Activated effector memory CD4-positive, alpha-beta T cell treated with Interleukin-2 at 50 U/mL for 16 hours (primary cell): ENCODE measurements at regions not wholly inside any gene's neighbourhood (a gene's known extent, or its start where the extent isn't known, plus 50 kb on each side); places are given as distances from the start of the nearest gene placed in this dataset.
"Not testable (repeated sequence)": the region's sequence is repeated elsewhere in the genome, so short reads cannot be mapped to it uniquely, and the experiment has no call there.

ENCODE experiments used
- DNase-seq: peaks from one replicate; pipeline ENCODE4 v3.0.0-alpha.2; 2020

DNA sequence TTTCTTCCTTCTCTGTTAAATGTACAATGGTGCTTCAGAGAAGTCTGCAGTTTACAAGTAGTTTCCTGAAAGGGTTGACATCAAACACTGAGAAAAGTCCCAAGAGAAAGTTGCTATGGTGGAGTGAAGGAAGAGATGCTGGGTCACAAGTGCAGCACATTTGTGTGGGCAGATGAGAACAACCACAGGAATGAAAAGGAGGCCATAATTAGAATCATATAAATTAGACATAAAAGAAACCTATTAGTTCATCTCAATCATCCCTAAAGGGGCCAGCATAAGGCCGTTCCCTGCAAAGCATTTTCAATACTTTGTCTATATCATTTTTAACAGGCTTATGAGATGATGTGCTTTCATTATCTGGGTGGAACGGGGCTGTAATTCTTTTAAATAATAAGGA lies 359.2 kb downstream of the IRS2 start:
- DNase-seq, result no peak

DNA sequence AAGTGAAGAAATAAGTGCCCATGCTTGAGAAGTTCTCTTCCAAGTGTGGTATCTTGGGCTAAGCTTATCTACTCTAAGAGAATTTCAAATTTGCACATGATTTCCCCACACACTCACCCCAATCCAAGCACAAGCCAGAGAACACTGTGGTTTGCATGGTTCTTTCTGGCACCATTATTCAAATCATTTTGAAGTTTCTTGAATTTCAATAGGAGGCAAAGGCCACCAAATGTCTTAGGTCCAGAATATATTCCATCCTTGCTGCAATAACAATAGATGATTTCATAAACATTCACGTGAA lies 359.7 kb downstream of the IRS2 start:
- DNase-seq, result no peak

DNA sequence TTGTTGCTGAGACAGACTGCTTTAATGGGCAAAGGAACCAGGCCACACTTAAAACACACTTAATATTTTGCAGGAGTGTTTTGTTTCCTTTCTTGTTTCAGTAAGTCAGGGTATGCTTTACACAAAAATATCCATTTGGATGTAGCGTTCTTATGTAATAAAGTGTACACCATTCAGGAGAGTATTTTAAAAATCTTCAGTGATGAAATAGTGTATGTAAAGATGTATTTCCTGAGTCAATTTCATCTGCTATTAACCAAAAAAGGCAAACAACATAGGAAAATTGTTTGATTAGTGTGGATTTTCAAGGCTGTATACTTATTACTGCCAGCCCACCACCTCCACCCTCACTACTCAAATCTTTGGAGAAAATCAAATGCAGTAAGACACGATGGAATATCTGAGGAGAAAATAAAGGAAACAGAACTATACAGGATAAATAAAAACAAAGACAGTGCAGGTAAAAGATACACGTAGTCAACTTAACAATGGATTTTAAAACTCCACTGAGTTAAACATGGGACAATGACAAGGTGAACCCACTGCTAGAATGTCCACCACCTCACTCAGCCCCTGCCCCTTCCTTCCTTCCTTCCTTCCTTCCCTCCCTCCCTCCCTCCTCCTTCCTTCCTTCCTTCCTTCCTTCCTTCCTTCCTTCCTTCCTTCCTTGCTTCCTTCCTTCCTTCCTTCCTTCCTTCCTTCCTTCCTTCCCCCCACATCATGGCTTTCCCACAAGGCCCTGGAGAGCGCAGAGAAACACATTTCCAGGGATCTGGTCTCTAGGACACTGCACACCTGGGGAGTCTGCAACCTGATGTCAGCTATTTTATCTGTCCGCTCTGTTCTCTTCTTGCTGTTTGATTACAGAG lies 360.3 kb downstream of the IRS2 start:
- DNase-seq, result no peak

DNA sequence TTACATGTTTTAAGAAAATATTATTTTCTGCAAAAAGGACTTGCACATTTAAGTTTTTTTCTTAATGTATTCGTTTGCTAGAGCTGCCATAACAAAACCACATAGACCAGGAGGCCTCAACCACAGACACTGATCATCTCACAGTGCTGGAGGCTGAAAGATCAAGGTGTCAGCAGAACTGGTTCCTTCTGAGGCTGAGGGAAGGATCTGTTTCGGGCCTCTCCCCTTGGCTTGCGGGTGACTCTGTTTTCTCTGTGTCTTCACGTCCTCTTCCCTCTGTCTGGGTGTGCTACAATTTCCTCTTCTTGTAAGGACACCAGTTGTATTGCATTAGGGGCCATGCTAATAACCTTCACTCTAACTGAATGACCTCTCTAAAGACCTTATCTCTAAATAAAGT lies 364.2 kb downstream of the IRS2 start:
- no peak for DNase-seq

DNA sequence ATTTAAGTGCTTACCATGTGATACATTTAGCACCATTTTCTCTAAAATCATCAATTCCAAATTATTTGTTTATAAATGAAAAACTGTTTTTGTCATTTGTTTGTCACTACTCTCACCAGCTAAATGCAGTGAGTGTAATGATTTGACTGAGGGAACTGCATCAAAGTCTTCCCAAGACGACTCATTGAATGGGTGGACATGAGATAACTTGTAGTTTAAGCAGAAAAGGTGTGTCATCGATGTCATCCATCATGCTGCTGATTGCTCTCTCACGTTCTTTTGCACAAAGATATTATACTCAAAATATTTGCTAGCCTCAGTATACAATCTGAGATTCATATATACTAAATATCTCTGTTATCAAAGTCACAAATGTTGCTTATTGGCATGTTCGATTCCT lies 366.5 kb downstream of the IRS2 start:
- no peak for DNase-seq

DNA sequence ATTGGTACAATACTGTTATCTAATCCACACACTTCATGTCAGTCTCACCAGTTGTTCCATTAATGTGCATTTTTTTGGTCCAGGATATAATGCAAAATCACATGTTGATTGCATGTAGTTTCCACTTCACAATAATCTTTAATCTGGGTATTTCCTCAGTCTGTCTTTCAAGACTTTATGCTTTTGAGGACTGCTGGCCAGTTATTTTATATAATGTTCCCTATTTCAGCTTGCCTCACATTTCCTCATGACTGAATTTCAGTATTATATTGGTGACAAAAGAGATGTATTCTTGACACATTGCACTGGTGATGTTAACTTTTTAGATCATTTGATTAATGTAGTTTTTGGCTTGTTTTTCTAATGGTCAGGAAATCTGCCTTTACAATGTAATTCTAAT lies 368.3 kb downstream of the IRS2 start:
- DNase-seq, result no peak

DNA sequence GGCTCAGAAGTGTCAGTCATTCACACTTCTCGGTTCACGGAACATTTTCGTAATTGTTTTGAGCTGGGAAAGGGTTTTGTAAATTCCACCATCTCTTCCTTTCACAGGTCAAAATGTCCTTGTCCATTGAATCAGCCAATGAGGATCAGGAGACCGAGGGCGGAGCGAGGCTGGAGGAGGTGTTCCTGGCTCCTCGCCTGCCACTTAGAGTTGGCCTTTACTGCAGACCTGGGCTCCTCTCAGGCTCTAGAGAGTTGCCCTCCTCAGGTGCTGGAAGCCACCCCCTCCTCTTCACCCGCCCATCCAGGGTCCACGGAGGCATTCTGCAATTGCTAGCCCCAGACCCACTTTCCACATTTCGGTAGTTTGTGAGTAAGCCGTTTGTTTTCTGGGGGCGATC lies 370.4 kb downstream of the IRS2 start:
- DNase-seq, result no peak

DNA sequence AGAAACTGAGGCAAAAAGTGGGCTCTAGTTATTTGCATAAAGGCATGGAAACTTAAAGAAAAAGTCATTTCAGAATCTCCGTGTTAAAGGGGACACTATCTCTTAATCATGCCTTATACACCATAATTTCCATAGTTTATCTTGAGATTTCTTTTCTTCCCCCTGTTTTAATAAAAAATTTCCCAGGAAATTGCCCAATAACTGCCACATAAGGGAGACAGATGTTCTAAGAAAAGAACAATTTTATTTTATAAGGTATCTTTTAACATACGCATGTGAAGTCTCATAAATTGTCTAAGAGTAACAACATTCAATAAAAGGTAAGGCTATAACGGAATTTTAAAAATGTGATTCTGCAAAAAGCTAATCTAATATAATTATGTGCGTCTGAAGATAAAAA lies 371.3 kb downstream of the IRS2 start:
- no peak for DNase-seq

DNA sequence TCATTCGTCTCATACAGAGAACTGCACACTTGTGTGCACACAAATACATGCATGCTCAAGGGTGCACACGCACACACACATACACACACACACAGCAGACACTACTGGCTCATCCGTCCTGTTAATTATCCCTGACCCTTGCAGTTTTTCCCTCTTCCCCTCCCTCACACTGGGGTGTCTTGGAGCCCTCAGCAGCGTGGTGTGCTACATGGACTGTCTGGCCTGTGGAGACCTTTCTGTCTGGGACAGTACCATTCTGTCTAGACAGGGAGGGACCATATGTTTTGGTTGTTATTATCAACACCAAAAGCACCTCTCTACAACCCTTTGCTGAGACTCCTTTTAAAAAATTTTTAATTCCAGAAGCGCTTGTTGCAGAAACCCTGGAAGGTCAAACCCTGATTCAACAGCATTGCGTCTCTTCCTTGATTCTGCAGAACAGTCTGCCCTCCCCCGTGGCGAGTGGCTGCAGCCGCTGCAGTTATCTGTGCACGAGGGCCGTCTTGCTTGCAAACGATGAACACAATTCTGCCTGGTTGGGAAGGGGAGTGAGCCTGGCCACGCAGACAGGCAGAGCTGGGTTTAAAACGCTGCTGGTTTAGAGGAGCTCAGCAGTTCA lies 374.0 kb downstream of the IRS2 start:
- no peak for DNase-seq

DNA sequence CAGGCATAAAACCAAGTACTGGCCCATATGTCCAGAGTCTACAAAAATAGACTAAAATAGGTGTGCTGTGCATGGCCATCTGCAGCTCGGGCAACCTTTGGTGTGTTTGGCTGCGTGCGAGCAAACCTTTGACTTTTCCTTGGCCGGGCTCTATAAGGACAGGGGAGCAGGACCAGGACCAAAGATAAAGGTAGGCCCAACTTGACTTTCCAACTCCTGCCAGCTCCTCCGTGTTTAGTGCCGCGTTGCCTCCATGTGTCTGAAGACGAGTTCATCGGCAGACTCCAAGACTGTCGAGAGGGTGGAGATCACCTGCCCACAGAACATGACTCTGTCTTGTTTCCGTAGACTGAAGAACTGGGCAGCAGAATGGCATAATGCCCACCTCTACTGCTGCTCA lies 375.5 kb downstream of the IRS2 start:
- no peak for DNase-seq

DNA sequence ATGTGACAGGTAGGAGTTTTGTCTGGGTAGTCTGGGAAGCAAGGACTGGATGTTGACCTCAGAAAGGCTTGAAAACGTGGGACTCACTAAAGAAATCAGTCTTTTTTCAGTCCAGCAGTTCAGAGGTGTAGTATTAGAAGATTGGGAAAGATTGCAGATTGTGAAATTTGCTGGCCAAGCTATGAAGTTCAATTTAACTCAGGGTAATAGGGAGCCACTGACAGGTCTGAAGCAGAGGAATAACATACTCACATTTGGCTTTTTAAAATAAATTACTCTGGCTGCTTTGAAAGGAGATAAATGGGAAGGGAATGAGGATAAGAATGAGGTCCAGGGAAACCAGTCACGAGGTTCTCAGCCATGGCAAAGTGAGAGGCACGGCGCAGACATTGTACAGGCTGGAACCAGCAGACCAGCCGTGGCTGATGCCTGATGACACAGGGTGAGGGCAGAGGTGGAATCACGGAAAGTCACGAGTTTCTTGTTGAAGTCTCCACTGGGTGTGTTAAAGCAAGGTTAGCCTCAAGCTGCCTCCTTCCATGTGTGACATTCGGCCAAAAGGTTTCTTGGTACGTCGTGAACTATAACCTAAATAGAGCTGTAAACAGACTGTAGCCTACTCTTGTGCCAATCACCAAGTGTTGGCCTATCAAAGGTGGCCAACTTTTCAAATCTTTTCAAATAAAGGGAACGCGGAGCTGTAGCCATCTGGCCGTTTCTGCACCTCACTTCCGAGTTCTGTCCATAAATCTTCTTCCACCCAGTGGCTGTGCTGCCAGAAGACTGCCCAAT lies 377.6 kb downstream of the IRS2 start:
- no peak for DNase-seq

DNA sequence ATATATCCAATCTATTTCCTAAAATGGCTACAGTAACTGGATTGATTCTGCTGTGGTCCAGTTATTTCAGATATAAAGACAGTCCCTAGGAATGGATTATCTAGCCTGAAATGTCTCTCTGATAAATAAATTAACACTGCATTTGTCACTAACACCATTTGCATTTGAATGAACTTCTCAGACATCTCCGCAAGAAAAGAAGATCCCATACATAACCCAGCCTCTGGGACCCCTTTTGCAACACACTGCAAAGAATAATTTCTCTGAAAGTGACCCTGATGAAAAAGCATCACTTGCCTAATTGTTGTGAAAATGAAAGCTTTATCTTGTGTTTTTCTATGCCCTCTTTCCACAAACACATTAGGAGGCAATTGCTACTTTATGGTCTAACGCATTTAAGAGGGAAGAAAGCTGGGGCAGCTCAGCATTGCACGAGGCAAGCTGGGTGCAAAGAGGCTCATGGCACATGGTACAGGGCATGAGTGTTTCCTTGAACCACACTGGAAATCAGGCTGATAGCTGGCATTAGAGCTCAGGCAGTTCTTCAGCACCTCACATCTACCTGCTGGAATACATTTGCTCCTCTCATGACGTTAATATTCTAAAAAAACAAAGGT lies 379.9 kb downstream of the IRS2 start:
- DNase-seq, result no peak

DNA sequence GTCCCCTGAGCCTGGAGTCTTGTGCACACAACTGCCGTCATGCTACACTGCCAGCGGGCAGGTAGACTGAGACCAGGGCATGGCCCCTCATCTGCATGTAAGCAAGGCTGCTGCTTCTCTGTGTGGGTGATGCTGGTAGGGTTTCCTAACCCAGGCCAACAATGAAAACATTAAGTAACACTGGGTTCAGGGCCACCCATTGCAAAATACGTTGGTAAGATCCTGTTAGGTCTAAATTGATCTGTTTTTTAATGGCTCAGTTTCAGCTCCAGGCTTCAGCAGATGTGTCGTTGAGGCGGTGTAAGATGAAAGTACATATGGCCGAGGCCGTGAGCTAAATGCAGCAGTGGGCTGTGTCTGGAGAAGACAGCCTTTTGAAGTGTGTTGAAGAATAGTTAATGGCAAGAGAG lies 383.4 kb downstream of the IRS2 start:
- no peak for DNase-seq

DNA sequence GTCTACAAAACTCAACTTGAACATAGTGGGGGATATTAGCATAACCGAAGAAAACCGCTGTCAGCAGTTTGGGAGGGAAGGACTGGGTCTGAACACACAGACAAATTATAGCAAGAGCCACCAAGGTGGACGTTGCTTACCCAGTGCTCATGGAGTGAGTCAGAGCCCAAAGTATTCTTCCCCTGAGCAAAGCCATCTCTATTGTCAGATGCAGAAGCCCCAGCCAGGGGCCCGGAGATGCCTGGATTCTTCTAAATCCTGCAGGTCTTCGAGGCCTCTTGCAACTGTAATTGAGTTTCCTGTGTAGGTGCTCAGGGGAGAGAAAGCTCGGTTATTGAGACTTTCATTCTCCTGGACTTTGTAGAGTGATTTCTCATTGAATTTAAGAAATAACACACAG lies 384.5 kb downstream of the IRS2 start:
- no peak for DNase-seq

DNA sequence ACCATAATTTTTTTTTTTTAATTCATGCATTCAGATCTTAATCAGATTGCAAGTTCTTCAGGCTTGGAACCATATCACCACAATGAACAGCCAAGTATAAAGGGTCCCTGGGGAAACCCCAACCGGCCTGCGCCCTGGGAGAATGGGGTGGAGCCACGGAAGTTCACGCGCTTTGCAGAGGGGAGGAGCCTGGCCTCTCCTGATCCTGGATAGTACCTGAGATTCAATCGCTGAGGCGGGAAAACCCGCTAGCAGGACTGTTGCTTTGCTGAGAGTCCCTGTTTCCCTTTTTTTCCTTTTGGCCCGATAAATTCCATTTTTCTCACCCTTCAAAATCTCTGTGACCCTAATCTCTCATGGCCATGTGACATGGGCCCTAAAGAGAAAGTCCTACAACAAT lies 385.1 kb downstream of the IRS2 start:
- no peak for DNase-seq

DNA sequence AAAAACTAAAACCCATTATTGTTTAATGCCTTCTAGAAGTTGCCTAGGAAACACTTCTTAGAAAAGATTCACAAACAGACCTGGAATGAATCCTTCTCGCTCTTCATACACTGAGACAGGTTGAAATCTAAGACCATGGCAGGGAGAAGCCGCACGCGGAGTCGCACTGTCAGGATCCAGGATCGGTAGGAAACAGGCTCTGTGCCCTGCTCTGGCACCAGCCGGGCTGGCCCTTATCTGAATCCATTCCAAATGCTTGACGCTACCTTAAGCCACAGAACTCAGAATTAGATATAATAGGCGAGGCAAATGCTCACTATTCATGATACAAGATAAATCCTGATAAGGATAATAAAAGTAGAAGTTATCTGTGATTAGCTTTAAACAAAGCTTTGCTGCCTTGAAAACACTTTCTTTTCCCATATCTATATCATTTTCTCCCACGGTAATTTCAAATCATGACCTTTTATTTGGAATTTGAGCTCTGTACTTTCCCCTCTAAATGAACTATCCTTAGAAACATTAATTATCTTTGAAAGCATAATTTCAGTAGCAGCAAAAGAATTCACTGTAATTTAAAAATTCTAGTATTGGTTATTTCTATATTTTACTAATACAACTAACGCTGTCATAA lies 385.6 kb downstream of the IRS2 start:
- no peak for DNase-seq

DNA sequence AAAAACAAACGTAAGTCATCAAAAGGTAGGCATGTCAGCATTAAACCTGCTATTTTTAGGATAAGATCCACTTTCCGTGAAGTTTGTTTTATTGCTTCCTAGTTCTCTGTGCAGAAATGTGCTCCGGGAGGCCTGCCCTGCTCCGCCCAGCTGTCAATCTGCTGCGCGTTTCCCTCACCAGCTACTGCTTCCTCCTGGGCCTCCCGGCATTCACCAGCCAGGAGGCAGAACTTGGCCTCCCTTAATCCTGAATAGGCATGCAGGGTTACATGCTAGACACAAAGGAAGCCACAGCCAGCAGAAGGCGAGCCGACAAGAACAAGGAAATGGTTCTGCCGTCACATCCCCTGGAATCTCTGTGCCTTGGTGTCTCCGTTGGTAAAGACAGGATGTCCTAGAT lies 386.2 kb downstream of the IRS2 start:
- no peak for DNase-seq

DNA sequence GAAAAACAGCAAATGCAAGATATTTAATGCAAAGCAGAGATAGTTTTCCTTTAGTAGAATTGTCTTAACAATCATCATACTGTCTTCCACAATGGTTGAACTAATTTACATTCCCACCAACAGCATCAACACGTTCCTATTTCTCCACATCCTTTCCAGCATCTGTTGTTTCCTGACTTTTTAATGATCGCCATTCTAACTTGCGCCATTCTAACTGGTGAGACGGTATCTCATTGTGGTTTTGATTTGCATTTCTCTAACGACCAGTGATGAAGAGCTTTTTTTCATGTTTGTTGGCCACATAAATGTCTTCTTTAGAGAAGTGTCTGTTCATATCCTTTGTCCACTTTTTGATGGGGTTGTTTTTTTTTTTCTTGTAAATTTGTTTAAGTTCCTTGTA lies 388.3 kb downstream of the IRS2 start:
- DNase-seq, result not testable (repeated sequence)

DNA sequence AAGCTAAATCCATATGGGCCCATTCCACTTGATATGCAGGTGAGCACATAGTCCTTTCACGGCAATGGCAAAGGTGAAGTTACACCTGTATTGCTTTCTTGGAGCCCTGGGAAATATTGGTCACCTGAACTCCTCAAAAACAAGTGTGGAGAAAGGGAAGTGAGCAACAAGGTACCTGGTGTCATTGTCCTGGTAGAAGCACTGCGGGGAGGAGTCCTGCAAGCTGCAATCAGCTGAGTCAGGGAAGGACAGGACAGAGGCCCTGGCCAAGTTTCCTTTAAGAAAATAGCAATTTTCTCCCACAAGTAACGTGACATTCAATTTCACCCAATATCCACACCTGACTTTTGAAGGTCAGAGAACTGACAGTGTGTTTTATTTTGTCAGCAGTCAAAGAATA lies 389.1 kb downstream of the IRS2 start:
- DNase-seq, result no peak

DNA sequence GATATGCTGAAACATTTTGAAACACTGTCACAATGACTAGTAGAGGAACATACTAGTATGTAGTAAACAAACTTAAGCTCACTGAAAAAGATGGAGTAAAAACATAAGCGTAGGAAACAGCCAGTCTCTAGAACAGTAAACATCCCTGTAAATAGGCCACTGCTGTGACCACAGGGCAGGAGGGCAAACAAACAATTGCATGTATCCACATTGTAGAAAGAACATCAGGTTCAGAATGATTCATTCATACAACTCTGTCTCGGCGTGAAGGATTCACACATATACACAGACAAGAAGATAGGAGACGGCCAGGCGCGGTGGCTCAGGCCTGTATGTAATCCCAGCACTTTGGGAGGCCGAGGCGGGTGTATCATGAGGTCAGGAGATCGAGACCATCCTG lies 390.1 kb downstream of the IRS2 start:
- no peak for DNase-seq

DNA sequence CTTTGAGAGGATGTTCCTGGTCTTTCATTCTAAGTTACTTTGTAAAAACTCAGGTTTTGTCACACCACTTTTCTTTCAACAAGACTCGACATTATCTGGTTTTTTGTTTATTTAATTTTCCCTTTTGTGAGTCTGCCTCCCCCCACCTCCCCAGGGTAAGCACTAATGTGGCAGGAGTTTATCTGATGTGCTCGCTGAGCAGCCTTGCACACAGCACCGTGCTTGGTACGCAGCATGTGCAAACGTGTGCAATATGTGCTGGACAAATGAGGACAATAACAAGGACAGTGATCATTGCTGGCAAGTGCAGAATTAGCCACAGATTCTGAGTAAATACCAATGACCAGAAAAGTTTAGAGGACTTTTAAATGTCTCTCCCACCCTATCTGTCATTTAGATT lies 391.4 kb downstream of the IRS2 start:
- no peak for DNase-seq

DNA sequence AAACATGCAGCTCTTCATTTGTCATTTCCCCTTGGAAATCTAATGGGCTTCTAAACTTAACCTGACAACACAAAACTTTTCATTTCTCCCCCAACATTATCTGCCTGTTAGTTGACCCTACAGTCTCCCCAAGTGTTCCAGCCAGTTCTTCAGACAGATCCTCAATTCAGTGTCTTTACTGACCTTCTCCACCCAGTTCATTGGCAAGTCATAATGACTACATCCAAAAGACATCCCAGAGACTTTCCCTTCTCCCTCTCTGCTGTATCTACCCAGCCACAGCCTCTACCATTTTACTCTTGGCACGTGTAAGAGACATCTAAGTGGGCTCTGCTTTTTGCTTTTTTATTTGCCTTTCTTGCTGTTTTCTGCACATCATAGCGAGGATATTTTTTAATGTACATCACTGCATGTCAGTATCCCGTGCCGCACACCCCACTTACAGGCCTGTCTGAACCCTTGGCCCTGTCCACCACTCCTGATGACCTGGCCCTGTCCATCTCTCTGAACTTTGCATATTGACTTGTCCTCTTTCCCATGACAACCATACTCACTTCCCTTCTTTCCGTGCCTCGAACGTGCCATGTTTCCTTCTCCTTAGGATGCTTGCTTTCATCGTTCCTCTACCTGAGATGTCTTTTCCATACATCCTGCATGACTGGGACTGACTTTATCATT lies 391.9 kb downstream of the IRS2 start:
- DNase-seq, result no peak

DNA sequence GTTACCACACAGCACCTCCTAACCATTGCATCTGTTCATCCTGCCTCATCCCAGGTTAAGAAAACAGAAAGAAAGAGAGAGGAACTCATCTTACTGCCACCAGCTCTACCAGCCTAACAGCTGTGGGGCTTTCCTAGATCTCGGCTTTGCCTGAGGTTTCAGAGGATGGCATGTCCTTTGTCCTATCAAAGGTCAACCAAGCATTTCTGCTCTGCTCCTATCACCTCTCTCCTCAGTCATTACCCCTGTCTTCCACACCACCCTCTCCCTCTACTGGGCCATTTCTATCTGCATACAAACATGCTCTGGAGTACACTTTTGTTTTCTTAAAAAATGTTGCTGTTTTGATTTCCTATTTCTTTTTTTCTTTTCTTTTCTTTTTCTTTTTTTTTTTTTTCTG lies 393.3 kb downstream of the IRS2 start:
- no peak for DNase-seq
